ACC112 (cell line): ENCODE measurements at regions not wholly inside any gene's neighbourhood (a gene's known extent, or its start where the extent isn't known, plus 50 kb on each side); places are given as distances from the start of the nearest gene placed in this dataset.

Source experiments
- H2AFZ ChIP-seq: fragments of 200-600 bp; sonication (generic); one replicate; pipeline ENCODE4 v1.6.0; 2017; ENCODE audit warnings: antibody characterized with exemption, low read length; ENCODE audit not compliant: unreplicated experiment
- H3K27ac ChIP-seq: fragments of 200-600 bp; sonication (generic); 2 replicates; pipeline ENCODE4 v1.5.1; 2014; ENCODE audit warnings: low read depth, mild to moderate bottlenecking, antibody characterized with exemption, low read length, moderate library complexity
- H3K27me3 ChIP-seq: fragments of 200-600 bp; sonication (generic); 2 replicates; pipeline ENCODE4 v1.6.1; 2014; ENCODE audit warnings: mild to moderate bottlenecking, antibody characterized with exemption, low read length, moderate library complexity, mixed read lengths; ENCODE audit not compliant: insufficient read depth
- H3K36me3 ChIP-seq: fragments of 200-600 bp; sonication (generic); 2 replicates; pipeline ENCODE4 v1.6.1; 2016; ENCODE audit warnings: mild to moderate bottlenecking, antibody characterized with exemption, low read length, moderate library complexity, mixed read lengths; ENCODE audit not compliant: insufficient read depth
- H3K4me1 ChIP-seq: fragments of 200-600 bp; sonication (generic); one replicate; pipeline ENCODE4 v1.6.1; 2016; ENCODE audit warnings: low read length, mixed read lengths; ENCODE audit not compliant: insufficient read depth, unreplicated experiment, control insufficient read depth
- H3K4me3 ChIP-seq: fragments of 200-600 bp; sonication (generic); 2 replicates; pipeline ENCODE4 v1.5.1; 2014; ENCODE audit warnings: mild to moderate bottlenecking, low read depth, low read length
- H3K79me2 ChIP-seq: fragments of 200-600 bp; sonication (generic); one replicate; pipeline ENCODE4 v1.6.0; 2016; ENCODE audit warnings: low read length; ENCODE audit not compliant: control insufficient read depth, unreplicated experiment, insufficient read depth

- Histone ChIP-seq H3K36me3 (no peaks in the 10 kb centered on the region), H3K27me3 (no peaks in the 10 kb centered on the region), H3K27ac (no peak overlapping the region), H3K79me2 (no peaks in the 10 kb centered on the region), H3K4me3 (no peak overlapping the region), H2AFZ (no peak overlapping the region), H3K4me1 (no peaks in the 10 kb centered on the region)
These were observed 291.2 kb downstream of the BRINP1 start for GRCh38 chr9:119078015-119078414.

GRCh38 chr9:119083673-119084072, 285.6 kb downstream of the BRINP1 start:
- Histone ChIP-seq H3K27ac (no peak overlapping the region), H3K27me3 (no peaks in the 10 kb centered on the region), H3K36me3 (no peaks in the 10 kb centered on the region), H3K4me1 (no peaks in the 10 kb centered on the region), H3K79me2 (no peaks in the 10 kb centered on the region), H3K4me3 (no peak overlapping the region), H2AFZ (no peak overlapping the region)

GRCh38 chr9:119086590-119086989, 282.6 kb downstream of the BRINP1 start:
- Histone ChIP-seq H3K4me1 (no peaks in the 10 kb centered on the region), H3K36me3 (no peaks in the 10 kb centered on the region), H3K27me3 (no peaks in the 10 kb centered on the region), H2AFZ (no peak overlapping the region), H3K27ac (no peak overlapping the region), H3K4me3 (no peak overlapping the region), H3K79me2 (no peaks in the 10 kb centered on the region)

- H3K27ac ChIP-seq: no peak overlapping the region
- no peak overlapping the region for H3K4me3 ChIP-seq
- no peaks in the 10 kb centered on the region for H3K27me3 ChIP-seq
- H3K79me2 ChIP-seq: no peaks in the 10 kb centered on the region
- no peaks in the 10 kb centered on the region for H3K4me1 ChIP-seq
- H3K36me3 ChIP-seq: no peaks in the 10 kb centered on the region
- no peak overlapping the region for H2AFZ ChIP-seq
These were observed 281.2 kb downstream of the BRINP1 start for GRCh38 chr9:119088002-119088547.

GRCh38 chr9:119091074-119091473, 278.2 kb downstream of the BRINP1 start:
- no peaks in the 10 kb centered on the region for H3K27me3 ChIP-seq
- H3K4me1 ChIP-seq: no peaks in the 10 kb centered on the region
- H3K27ac ChIP-seq: no peak overlapping the region
- H3K4me3 ChIP-seq: no peak overlapping the region
- no peaks in the 10 kb centered on the region for H3K79me2 ChIP-seq
- no peaks in the 10 kb centered on the region for H3K36me3 ChIP-seq
- no peak overlapping the region for H2AFZ ChIP-seq

GRCh38 chr9:119092125-119092524, 277.1 kb downstream of the BRINP1 start:
- Histone ChIP-seq H3K4me3 (no peak overlapping the region), H3K4me1 (no peaks in the 10 kb centered on the region), H3K36me3 (no peaks in the 10 kb centered on the region), H2AFZ (no peak overlapping the region), H3K27ac (no peak overlapping the region), H3K27me3 (no peaks in the 10 kb centered on the region), H3K79me2 (no peaks in the 10 kb centered on the region)

GRCh38 chr9:119094086-119094485, 275.1 kb downstream of the BRINP1 start:
- Histone ChIP-seq H3K27me3 (no peaks in the 10 kb centered on the region), H2AFZ (no peak overlapping the region), H3K4me1 (no peaks in the 10 kb centered on the region), H3K36me3 (no peaks in the 10 kb centered on the region), H3K27ac (no peak overlapping the region), H3K79me2 (no peaks in the 10 kb centered on the region), H3K4me3 (no peak overlapping the region)

- no peaks in the 10 kb centered on the region for H3K79me2 ChIP-seq
- no peak overlapping the region for H3K27ac ChIP-seq
- no peak overlapping the region for H2AFZ ChIP-seq
- no peaks in the 10 kb centered on the region for H3K36me3 ChIP-seq
- no peaks in the 10 kb centered on the region for H3K27me3 ChIP-seq
- no peaks in the 10 kb centered on the region for H3K4me1 ChIP-seq
- no peak overlapping the region for H3K4me3 ChIP-seq
These were observed 274.2 kb downstream of the BRINP1 start for GRCh38 chr9:119095072-119095471.

GRCh38 chr9:119101048-119101447, 268.2 kb downstream of the BRINP1 start:
- H2AFZ ChIP-seq: no peak overlapping the region
- H3K4me3 ChIP-seq: no peak overlapping the region

GRCh38 chr9:119114681-119115080, 254.6 kb downstream of the BRINP1 start:
- H3K27ac ChIP-seq: no peak overlapping the region
- no peaks in the 10 kb centered on the region for H3K4me1 ChIP-seq
- no peak overlapping the region for H2AFZ ChIP-seq
- no peaks in the 10 kb centered on the region for H3K79me2 ChIP-seq
- no peak overlapping the region for H3K4me3 ChIP-seq
- H3K36me3 ChIP-seq: no peaks in the 10 kb centered on the region
- no peaks in the 10 kb centered on the region for H3K27me3 ChIP-seq

More at GRCh38 chr9:119101048-119101447, 268.2 kb downstream of the BRINP1 start:
- Histone ChIP-seq H3K4me1 (no peaks in the 10 kb centered on the region), H3K79me2 (no peaks in the 10 kb centered on the region), H3K36me3 (no peaks in the 10 kb centered on the region), H3K27ac (no peak overlapping the region), H3K27me3 (no peaks in the 10 kb centered on the region)
